GM12878 (cell line): ENCODE measurements at regions not wholly inside any gene's neighbourhood (a gene's known extent, or its start where the extent isn't known, plus 50 kb on each side); places are given as distances from the start of the nearest gene placed in this dataset.

ENCODE experiments used
- ATAC-seq: fragments of 200-7000 bp; cut with Tn5 transposase; 3 replicates; pipeline ENCODE4 v1.9.1; 2020; ENCODE audit warnings: mild to moderate bottlenecking, moderate library complexity
- BruUV-seq: library from RNA; stranded (reverse); fragments of 400-500 nt; replicated peaks from 2 replicates; lab custom pipeline; 2021; lab: Mats Ljungman, UMichigan
- CTCF ChIA-PET: fragments of 300-600 bp; sonication (Branson Sonifier 250); formaldehyde crosslinking; extraction: SDS; loops from one replicate; lab custom pipeline; 2021; ENCODE audit warnings: inconsistent platforms; lab: Yijun Ruan, JAX
- POLR2A ChIA-PET: fragments of 350-600 bp; formaldehyde crosslinking; extraction: SDS; loops from one replicate; lab custom pipeline; 2021; ENCODE audit warnings: inconsistent platforms; lab: Charles Lee
- RAD21 ChIA-PET: fragments of 300-600 bp; sonication (Branson Sonifier 250); formaldehyde crosslinking; loops from one replicate; lab custom pipeline; 2023; ENCODE audit warnings: antibody characterized with exemption; ENCODE audit not compliant: unreplicated experiment; lab: Charles Lee
- SMC1A ChIA-PET: fragments of 300-600 bp; sonication (Branson Sonifier 250); formaldehyde crosslinking; loops from one replicate; lab custom pipeline; 2023; ENCODE audit not compliant: unreplicated experiment, uncharacterized antibody; lab: Charles Lee
- DNase-seq: peaks from one replicate; pipeline ENCODE4 v3.0.0-alpha.2; 2011; ENCODE audit warnings: low read depth, low spot score
- FAIRE-seq: peaks from 3 replicates; lab custom pipeline; 2011; peaks lifted over from hg19 to GRCh38; lab: Jason Lieb, UNC
- H2AFZ ChIP-seq: 2 replicates; pipeline ENCODE4 v1.6.0; 2011; ENCODE audit warnings: low read depth, low read length, control low read depth; ENCODE audit not compliant: control insufficient read depth
- H3K27ac ChIP-seq: 2 replicates; pipeline ENCODE4 v1.5.1; 2011; ENCODE audit warnings: control low read depth; ENCODE audit not compliant: control insufficient read depth, insufficient read depth
- H3K27me3 ChIP-seq, 2 experiments: replicated peaks in 1 of 2; 2 replicates each; pipeline versions ENCODE4 v1.6.0 to v1.6.1; 2011; ENCODE audit warnings: low read length in 1 of 2; ENCODE audit not compliant: control insufficient read depth in 2 of 2, insufficient read depth in 2 of 2
- H3K36me3 ChIP-seq, 2 experiments: 2 replicates each; pipeline ENCODE4 v1.5.1; 2011; ENCODE audit warnings: low read length in 1 of 2; ENCODE audit not compliant: control insufficient read depth in 2 of 2, insufficient read depth in 2 of 2
- H3K4me1 ChIP-seq: 2 replicates; pipeline ENCODE4 v1.6.1; 2011; ENCODE audit warnings: mild to moderate bottlenecking, low read length, moderate library complexity, mixed read lengths; ENCODE audit not compliant: control insufficient read depth, insufficient read depth
- H3K4me2 ChIP-seq: 2 replicates; pipeline ENCODE4 v1.6.0; 2011; ENCODE audit warnings: control low read depth; ENCODE audit not compliant: control insufficient read depth, insufficient read depth
- H3K4me3 ChIP-seq: fragments of 200-600 bp; sonication (generic); 2 replicates; pipeline ENCODE4 v1.5.1; 2016
- H3K79me2 ChIP-seq: 2 replicates; pipeline ENCODE4 v1.6.0; 2011; ENCODE audit warnings: low read length; ENCODE audit not compliant: control insufficient read depth, insufficient read depth
- H3K9ac ChIP-seq: 2 replicates; pipeline ENCODE4 v1.8.0; 2011; ENCODE audit warnings: low read length, control low read depth, mixed read lengths; ENCODE audit not compliant: control insufficient read depth, insufficient read depth
- H3K9me3 ChIP-seq: replicated peaks from 3 replicates; pipeline ENCODE4 v1.5.1; 2011; ENCODE audit warnings: mild to moderate bottlenecking, low read length; ENCODE audit not compliant: control insufficient read depth, insufficient read depth
- H4K20me1 ChIP-seq: 2 replicates; pipeline ENCODE4 v1.6.0; 2011; ENCODE audit not compliant: control insufficient read depth, insufficient read depth
- ETV6 ChIP-seq, 2 experiments: fragments of 450-650 bp in 1 of 2; IDR thresholded peaks in 1 of 2; conservative IDR thresholded peaks in 1 of 2; 2 replicates each; pipeline ENCODE4 v1.6.1; 2014; ENCODE audit warnings: antibody characterized with exemption in 1 of 2, borderline replicate concordance in 1 of 2, low read depth in 1 of 2, mild to moderate bottlenecking in 1 of 2, moderate library complexity in 1 of 2
- JUND ChIP-seq: IDR thresholded peaks from 2 replicates; pipeline ENCODE4 v1.6.1; 2012; ENCODE audit warnings: low read depth, mild to moderate bottlenecking, low read length, improper control_type of control experiment, moderate library complexity
- MTA2 ChIP-seq: fragments of 450-650 bp; IDR thresholded peaks from 2 replicates; pipeline ENCODE4 v1.6.1; 2016; ENCODE audit warnings: low read depth, mild to moderate bottlenecking, moderate library complexity
- MTA3 ChIP-seq: IDR thresholded peaks from 2 replicates; pipeline ENCODE4 v1.6.1; 2012; ENCODE audit warnings: low read length, inconsistent platforms, borderline replicate concordance
- RBBP5 ChIP-seq: fragments of 200-600 bp; sonication (generic); conservative IDR thresholded peaks from 2 replicates; pipeline ENCODE4 v1.6.1; 2016
- SUPT20H ChIP-seq: IDR thresholded peaks from 2 replicates; pipeline ENCODE4 v1.6.1; 2011; ENCODE audit warnings: low read depth, mild to moderate bottlenecking, low read length, moderate library complexity, borderline replicate concordance; ENCODE audit not compliant: control insufficient read depth
- WGBS: methylation state at CpG from one replicate; pipeline ENCODE4 v1.1.6; 2016; ENCODE audit warnings: low lambda C conversion rate; ENCODE audit not compliant: insufficient replicate concordance, insufficient coverage; ENCODE audit errors: missing lambda C conversion rate; 5-methylcytosine and 5-hydroxymethylcytosine counted together
- in situ Hi-C: fragments of 300-500 bp; cut with MboI; formaldehyde crosslinking; loops from 9 replicates; pipeline ENCODE4 v1.14.3; 2018; ENCODE audit warnings: mixed read lengths
- intact Hi-C: fragments of 100-400 bp; cut with micrococcal nuclease; formaldehyde crosslinking; loops from one replicate; pipeline ENCODE4 v1.14.2; 2022; ENCODE audit not compliant: unreplicated experiment

GRCh38 chr3:27826448-27826847 is 104.3 kb upstream of the EOMES start (continued):
- TF ChIP-seq MTA2 = no peak
- TF ChIP-seq JUND = no peak
- no peak for TF ChIP-seq ETV6 (conservative IDR thresholded peaks at IDR 0.05 in 1 of 2, IDR thresholded peaks at IDR 0.05 in 1 of 2; ENCODE audit: borderline replicate concordance in 1 of 2, low read depth in 1 of 2)
- no peak for TF ChIP-seq RBBP5

- SMC1A ChIA-PET = interaction anchor here (0.8 to 2.2 kb wide), 18 partner anchors 10 to 184 kb away, joined by 3 to 10 read pairs (median 4); no protein-coding TSS in a partner anchor
- RAD21 ChIA-PET = interaction anchor here (1.0 to 2.2 kb wide), 7 partner anchors 13 to 501 kb away, joined by 3 to 10 read pairs (median 3); no protein-coding TSS in a partner anchor
- Histone ChIP-seq H3K4me1 (no peaks in the 10 kb centered on the region), H3K9me3 (no peaks in the 10 kb centered on the region), H3K79me2 (no peaks in the 10 kb centered on the region), H3K4me2 (no peak overlapping the region), H3K27ac (no peak overlapping the region), H2AFZ (no peak overlapping the region), H3K27me3 (no peaks in the 10 kb centered on the region), H3K4me3 (no peak overlapping the region), H3K9ac (no peak overlapping the region), H4K20me1 (no peaks in the 10 kb centered on the region), H3K36me3 (no peaks in the 10 kb centered on the region)
- in situ Hi-C loops (no loop called here), intact Hi-C loops (no loop called here)
- WGBS = 18% methylated on average over 3 of the region's 3 CpGs
- no peak for FAIRE-seq
- peak; percentile 48; the same call in 2 of the 3 replicates for ATAC-seq
- TF ChIP-seq SUPT20H (no peak), MTA3 (no peak)
- POLR2A ChIA-PET = no interaction called here
- CTCF ChIA-PET = interaction anchor here (0.9 to 2.0 kb wide), 8 partner anchors 13 to 149 kb away, joined by 3 to 9 read pairs (median 4); partner anchors contain the start of gene EOMES
- no peak for DNase-seq
- BruUV-seq = no TSS peak
These were observed 104.9 kb upstream of the EOMES start for GRCh38 chr3:27827041-27827440.
